A549 (cell line): ENCODE measurements at regions not wholly inside any gene's neighbourhood (a gene's known extent, or its start where the extent isn't known, plus 50 kb on each side); places are given as distances from the start of the nearest gene placed in this dataset.

Experiments
- ATAC-seq, 2 experiments: fragments of 200-7000 bp in 1 of 2; fragments of >200 bp in 1 of 2; cut with Nextera tagmentation in 1 of 2; cut with Tn5 transposase in 1 of 2; 3 replicates each; pipeline versions ENCODE4 v1.8.0 to v1.9.1; 2018 to 2020; ENCODE audit warnings: mild to moderate bottlenecking in 1 of 2, moderate library complexity in 1 of 2
- CTCF ChIA-PET: fragments of 300-600 bp; sonication (Branson Sonifier 250); formaldehyde crosslinking; extraction: SDS; loops from one replicate; lab custom pipeline; 2021; ENCODE audit warnings: antibody characterized with exemption, inconsistent platforms; lab: Yijun Ruan, JAX
- POLR2A ChIA-PET: fragments of 350-600 bp; formaldehyde crosslinking; extraction: SDS; loops from one replicate; lab custom pipeline; 2021; ENCODE audit warnings: antibody characterized with exemption, inconsistent platforms; lab: Yijun Ruan, JAX
- DNase-seq, 2 experiments: peaks; one replicate each; pipeline versions ENCODE4 v3.0.0 to v3.0.0-alpha.2; 2011 to 2016; ENCODE audit warnings: low read depth in 1 of 2, low spot score in 1 of 2
- FAIRE-seq: peaks from 2 replicates; lab custom pipeline; 2011; peaks lifted over from hg19 to GRCh38; lab: Jason Lieb, UNC
- H3K27ac ChIP-seq, 2 experiments: fragments of >200 bp; sonication (Bioruptor Twin); formaldehyde crosslinking; 3 replicates each; pipeline ENCODE4 v1.5.1; 2016 to 2017
- H3K4me1 ChIP-seq: fragments of >200 bp; sonication (Bioruptor Twin); formaldehyde crosslinking; 3 replicates; pipeline ENCODE4 v1.6.1; 2016
- H3K4me2 ChIP-seq: fragments of >200 bp; sonication (Bioruptor Twin); formaldehyde crosslinking; 3 replicates; pipeline ENCODE4 v1.6.1; 2016
- H3K4me3 ChIP-seq: fragments of >200 bp; sonication (Bioruptor Twin); formaldehyde crosslinking; 3 replicates; pipeline ENCODE4 v1.5.1; 2016
- H3K9me3 ChIP-seq: fragments of >200 bp; sonication (Bioruptor Twin); formaldehyde crosslinking; 3 replicates; pipeline ENCODE4 v1.6.1; 2016
- CEBPB ChIP-seq, 2 experiments: fragments of >200 bp in 1 of 2; sonication (Bioruptor Twin) in 1 of 2; formaldehyde crosslinking in 1 of 2; IDR thresholded peaks; 2 replicates each; pipeline ENCODE4 v1.6.1; 2012 to 2016
- CHD2 ChIP-seq: fragments of 150-350 bp; IDR thresholded peaks from 2 replicates; pipeline ENCODE4 v1.6.1; 2014; ENCODE audit warnings: low read length; ENCODE audit not compliant: partially characterized antibody
- CHD4 ChIP-seq: fragments of 200-600 bp; sonication (generic); IDR thresholded peaks from 2 replicates; pipeline ENCODE4 v1.6.1; 2016; ENCODE audit warnings: antibody characterized with exemption, mild to moderate bottlenecking, borderline replicate concordance
- HMGXB4 ChIP-seq: fragments of 250-450 bp; sonication (Bioruptor Pico); IDR thresholded peaks from 2 replicates; pipeline ENCODE4 v1.5.0; 2021; ENCODE audit warnings: mild to moderate bottlenecking, moderate library complexity, borderline replicate concordance
- HOXA7 ChIP-seq: fragments of 250-450 bp; sonication (Bioruptor Pico); IDR thresholded peaks from 2 replicates; pipeline ENCODE4 v1.5.0; 2020; ENCODE audit warnings: mild to moderate bottlenecking, moderate library complexity
- HOXB5 ChIP-seq: fragments of 250-450 bp; sonication (Bioruptor Pico); IDR thresholded peaks from 2 replicates; pipeline ENCODE4 v1.5.0; 2020; ENCODE audit warnings: mild to moderate bottlenecking, moderate library complexity
- MAX ChIP-seq: IDR thresholded peaks from 2 replicates; pipeline ENCODE4 v1.6.1; 2012
- MAZ ChIP-seq: fragments of 150-350 bp; IDR thresholded peaks from 2 replicates; pipeline ENCODE4 v1.6.1; 2014; ENCODE audit warnings: antibody characterized with exemption, low read depth, low read length, borderline replicate concordance
- NFE2L2 ChIP-seq: fragments of 150-350 bp; conservative IDR thresholded peaks from 2 replicates; pipeline ENCODE4 v1.6.1; 2014; ENCODE audit warnings: low read length
- NR3C1 ChIP-seq: fragments of >200 bp; sonication (Bioruptor Twin); formaldehyde crosslinking; IDR thresholded peaks from 3 replicates; pipeline ENCODE4 v1.6.1; 2017
- POLR2AphosphoS2 ChIP-seq: conservative IDR thresholded peaks from 2 replicates; pipeline ENCODE4 v1.6.1; 2012; ENCODE audit warnings: low read length, improper control_type of control experiment, inconsistent platforms
- RARB ChIP-seq: fragments of 250-450 bp; sonication (Bioruptor Pico); IDR thresholded peaks from 2 replicates; pipeline ENCODE4 v1.8.0; 2021; ENCODE audit warnings: mild to moderate bottlenecking, moderate library complexity
- RCOR1 ChIP-seq: fragments of 150-350 bp; IDR thresholded peaks from 2 replicates; pipeline ENCODE4 v1.6.1; 2014; ENCODE audit warnings: antibody characterized with exemption, low read length, low read depth
- RFX5 ChIP-seq: fragments of 450-650 bp; IDR thresholded peaks from 2 replicates; pipeline ENCODE4 v1.7.1; 2014; ENCODE audit warnings: antibody characterized with exemption, mild to moderate bottlenecking, moderate library complexity
- RNF2 ChIP-seq: fragments of 200-600 bp; sonication (generic); IDR thresholded peaks from 2 replicates; pipeline ENCODE4 v1.6.1; 2016; ENCODE audit warnings: low read depth, mild to moderate bottlenecking, antibody characterized with exemption, moderate library complexity, borderline replicate concordance
- USF2 ChIP-seq: fragments of 450-650 bp; IDR thresholded peaks from 2 replicates; pipeline ENCODE4 v1.6.1; 2014; ENCODE audit warnings: antibody characterized with exemption
- ZNF302 ChIP-seq: fragments of 250-450 bp; sonication (Bioruptor Pico); IDR thresholded peaks from 2 replicates; pipeline ENCODE4 v1.9.0; 2021; ENCODE audit warnings: inconsistent platforms, mild to moderate bottlenecking, moderate library complexity
- WGBS: methylation state at CpG from one replicate; pipeline ENCODE4 v1.1.6; 2017; ENCODE audit errors: missing lambda C conversion rate; 5-methylcytosine and 5-hydroxymethylcytosine counted together
- TF ChIP-seq, protein P1 (sequence below): IDR thresholded peaks from 2 replicates; pipeline ENCODE4 v1.6.1; 2012
- TF ChIP-seq, protein P2 (sequence below): fragments of >200 bp; sonication (Bioruptor Twin); formaldehyde crosslinking; IDR thresholded peaks from 3 replicates; pipeline ENCODE4 v1.6.1; 2016
- TF ChIP-seq, protein P3 (sequence below): fragments of 200-600 bp; sonication (generic); IDR thresholded peaks from 2 replicates; pipeline ENCODE4 v1.6.1; 2016; ENCODE audit warnings: antibody characterized with exemption, mild to moderate bottlenecking, moderate library complexity

DNA sequence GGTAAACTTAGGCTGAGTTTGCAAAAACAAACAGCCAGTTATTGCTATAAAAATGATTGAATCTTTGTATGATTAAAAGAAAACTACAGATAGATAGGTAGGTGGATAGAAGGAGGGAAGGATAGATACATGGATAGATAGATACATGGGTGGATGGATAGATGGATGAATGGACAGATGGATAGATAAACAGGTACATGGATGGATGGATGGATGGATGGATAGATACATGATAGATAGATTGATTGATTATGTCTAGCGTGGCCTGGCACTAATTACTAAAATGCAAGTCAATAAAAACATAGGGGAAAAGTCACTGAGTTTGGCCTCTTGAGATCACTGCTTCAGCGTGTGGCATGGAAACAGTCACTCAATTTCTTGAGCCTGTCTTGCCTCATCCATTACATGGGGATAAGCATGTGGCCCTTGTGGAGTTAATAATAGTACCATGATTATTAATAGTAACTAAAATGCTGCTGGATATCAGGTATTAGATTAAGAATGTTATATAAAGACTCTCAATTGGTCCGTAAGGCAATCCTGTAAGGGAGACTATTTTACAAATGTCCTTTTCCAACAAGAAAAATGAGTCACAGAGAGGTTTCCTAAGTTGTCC lies 184.9 kb downstream of the HS3ST3A1 start:
- Histone ChIP-seq H3K4me3 (no peak overlapping the region), H3K27ac (no peak overlapping the region), H3K4me2 (no peak overlapping the region), H3K9me3 (peaks cover 10% of the 10 kb centered on the region; the same call in 1 of the 3 replicates), H3K4me1 (peaks cover 13% of the 10 kb centered on the region)
- ATAC-seq = no peak
- ChIA-PET POLR2A (no interaction called here), CTCF (interaction anchor here (0.6 to 1.2 kb wide), 2 partner anchors 10 to 12 kb away, joined by 3 read pairs; no protein-coding TSS in a partner anchor)
- FAIRE-seq = no peak
- no peak for TF ChIP-seq MAX
- TF ChIP-seq RARB = no peak
- TF ChIP-seq ZNF302 (CRISPR knock-in tag) = no peak
- TF ChIP-seq USF2 = no peak
- no peak for TF ChIP-seq HOXB5
- TF ChIP-seq CHD2 = no peak
- TF ChIP-seq CHD4 = no peak
- TF ChIP-seq MAZ = no peak
- TF ChIP-seq, protein P1, sequence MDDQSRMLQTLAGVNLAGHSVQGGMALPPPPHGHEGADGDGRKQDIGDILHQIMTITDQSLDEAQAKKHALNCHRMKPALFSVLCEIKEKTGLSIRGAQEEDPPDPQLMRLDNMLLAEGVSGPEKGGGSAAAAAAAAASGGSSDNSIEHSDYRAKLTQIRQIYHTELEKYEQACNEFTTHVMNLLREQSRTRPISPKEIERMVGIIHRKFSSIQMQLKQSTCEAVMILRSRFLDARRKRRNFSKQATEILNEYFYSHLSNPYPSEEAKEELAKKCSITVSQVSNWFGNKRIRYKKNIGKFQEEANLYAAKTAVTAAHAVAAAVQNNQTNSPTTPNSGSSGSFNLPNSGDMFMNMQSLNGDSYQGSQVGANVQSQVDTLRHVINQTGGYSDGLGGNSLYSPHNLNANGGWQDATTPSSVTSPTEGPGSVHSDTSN = no peak
- no peak for TF ChIP-seq HOXA7 (CRISPR knock-in tag)
- TF ChIP-seq, protein P2, sequence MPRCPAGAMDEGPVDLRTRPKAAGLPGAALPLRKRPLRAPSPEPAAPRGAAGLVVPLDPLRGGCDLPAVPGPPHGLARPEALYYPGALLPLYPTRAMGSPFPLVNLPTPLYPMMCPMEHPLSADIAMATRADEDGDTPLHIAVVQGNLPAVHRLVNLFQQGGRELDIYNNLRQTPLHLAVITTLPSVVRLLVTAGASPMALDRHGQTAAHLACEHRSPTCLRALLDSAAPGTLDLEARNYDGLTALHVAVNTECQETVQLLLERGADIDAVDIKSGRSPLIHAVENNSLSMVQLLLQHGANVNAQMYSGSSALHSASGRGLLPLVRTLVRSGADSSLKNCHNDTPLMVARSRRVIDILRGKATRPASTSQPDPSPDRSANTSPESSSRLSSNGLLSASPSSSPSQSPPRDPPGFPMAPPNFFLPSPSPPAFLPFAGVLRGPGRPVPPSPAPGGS = no peak
- no peak for TF ChIP-seq HMGXB4 (CRISPR knock-in tag)
- TF ChIP-seq RFX5 = no peak
- no peak for TF ChIP-seq POLR2AphosphoS2
- TF ChIP-seq NR3C1 = no peak
- no peak for TF ChIP-seq RCOR1
- TF ChIP-seq, protein P3, sequence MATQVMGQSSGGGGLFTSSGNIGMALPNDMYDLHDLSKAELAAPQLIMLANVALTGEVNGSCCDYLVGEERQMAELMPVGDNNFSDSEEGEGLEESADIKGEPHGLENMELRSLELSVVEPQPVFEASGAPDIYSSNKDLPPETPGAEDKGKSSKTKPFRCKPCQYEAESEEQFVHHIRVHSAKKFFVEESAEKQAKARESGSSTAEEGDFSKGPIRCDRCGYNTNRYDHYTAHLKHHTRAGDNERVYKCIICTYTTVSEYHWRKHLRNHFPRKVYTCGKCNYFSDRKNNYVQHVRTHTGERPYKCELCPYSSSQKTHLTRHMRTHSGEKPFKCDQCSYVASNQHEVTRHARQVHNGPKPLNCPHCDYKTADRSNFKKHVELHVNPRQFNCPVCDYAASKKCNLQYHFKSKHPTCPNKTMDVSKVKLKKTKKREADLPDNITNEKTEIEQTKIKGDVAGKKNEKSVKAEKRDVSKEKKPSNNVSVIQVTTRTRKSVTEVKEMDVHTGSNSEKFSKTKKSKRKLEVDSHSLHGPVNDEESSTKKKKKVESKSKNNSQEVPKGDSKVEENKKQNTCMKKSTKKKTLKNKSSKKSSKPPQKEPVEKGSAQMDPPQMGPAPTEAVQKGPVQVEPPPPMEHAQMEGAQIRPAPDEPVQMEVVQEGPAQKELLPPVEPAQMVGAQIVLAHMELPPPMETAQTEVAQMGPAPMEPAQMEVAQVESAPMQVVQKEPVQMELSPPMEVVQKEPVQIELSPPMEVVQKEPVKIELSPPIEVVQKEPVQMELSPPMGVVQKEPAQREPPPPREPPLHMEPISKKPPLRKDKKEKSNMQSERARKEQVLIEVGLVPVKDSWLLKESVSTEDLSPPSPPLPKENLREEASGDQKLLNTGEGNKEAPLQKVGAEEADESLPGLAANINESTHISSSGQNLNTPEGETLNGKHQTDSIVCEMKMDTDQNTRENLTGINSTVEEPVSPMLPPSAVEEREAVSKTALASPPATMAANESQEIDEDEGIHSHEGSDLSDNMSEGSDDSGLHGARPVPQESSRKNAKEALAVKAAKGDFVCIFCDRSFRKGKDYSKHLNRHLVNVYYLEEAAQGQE = no peak
- TF ChIP-seq RNF2 = no peak
- no peak for TF ChIP-seq NFE2L2
- no peak for TF ChIP-seq CEBPB (IDR thresholded peaks at IDR 0.05)
- DNase-seq = no peak
- 46% methylated on average over 3 of the region's 3 CpGs for WGBS
